ENCODE measurements at regions not wholly inside any gene's neighbourhood (a gene's known extent, or its start where the extent isn't known, plus 50 kb on each side); places are given as distances from the start of the nearest gene placed in this dataset.

DNA sequence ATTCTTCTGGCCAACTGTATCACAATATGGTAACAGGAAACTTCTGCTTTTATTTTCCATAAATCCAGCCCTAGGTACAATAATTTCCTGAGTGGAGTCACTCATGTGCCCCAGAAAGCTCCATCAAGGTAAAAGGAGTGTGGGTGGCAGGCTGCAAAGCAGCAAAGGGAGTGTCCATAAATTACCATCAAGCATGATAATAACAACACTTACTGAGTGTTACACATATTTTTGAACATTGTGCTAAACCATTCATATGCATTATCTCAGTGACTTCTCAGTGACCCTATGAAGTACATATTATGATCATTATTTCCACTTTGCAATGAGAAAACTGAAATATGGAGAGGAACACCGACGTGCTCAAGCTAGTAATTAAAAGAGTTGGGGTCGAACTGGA is 149.2 kb upstream of the PLXNA2 start:
- TF ChIP-seq, protein P1, sequence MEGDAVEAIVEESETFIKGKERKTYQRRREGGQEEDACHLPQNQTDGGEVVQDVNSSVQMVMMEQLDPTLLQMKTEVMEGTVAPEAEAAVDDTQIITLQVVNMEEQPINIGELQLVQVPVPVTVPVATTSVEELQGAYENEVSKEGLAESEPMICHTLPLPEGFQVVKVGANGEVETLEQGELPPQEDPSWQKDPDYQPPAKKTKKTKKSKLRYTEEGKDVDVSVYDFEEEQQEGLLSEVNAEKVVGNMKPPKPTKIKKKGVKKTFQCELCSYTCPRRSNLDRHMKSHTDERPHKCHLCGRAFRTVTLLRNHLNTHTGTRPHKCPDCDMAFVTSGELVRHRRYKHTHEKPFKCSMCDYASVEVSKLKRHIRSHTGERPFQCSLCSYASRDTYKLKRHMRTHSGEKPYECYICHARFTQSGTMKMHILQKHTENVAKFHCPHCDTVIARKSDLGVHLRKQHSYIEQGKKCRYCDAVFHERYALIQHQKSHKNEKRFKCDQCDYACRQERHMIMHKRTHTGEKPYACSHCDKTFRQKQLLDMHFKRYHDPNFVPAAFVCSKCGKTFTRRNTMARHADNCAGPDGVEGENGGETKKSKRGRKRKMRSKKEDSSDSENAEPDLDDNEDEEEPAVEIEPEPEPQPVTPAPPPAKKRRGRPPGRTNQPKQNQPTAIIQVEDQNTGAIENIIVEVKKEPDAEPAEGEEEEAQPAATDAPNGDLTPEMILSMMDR (IDR thresholded peaks at IDR 0.05; ENCODE audit: insufficient read depth, low read depth, low read length): no peak
- no peak for TF ChIP-seq EZH2 (IDR thresholded peaks at IDR 0.05; ENCODE audit: insufficient read depth, low read length)
